GM12892 (cell line): ENCODE measurements at regions not wholly inside any gene's neighbourhood (a gene's known extent, or its start where the extent isn't known, plus 50 kb on each side); places are given as distances from the start of the nearest gene placed in this dataset.

Experiments
- DNase-seq: peaks from one replicate; pipeline ENCODE4 v3.0.0; 2011; ENCODE audit not compliant: insufficient read length
- FAIRE-seq: peaks from 2 replicates; lab custom pipeline; 2011; peaks lifted over from hg19 to GRCh38; lab: Jason Lieb, UNC
- POLR2A ChIP-seq: IDR thresholded peaks from 2 replicates; pipeline ENCODE4 v1.6.1; 2011; ENCODE audit warnings: low read depth, low read length, control low read depth
- POLR2AphosphoS5 ChIP-seq: IDR thresholded peaks from 2 replicates; pipeline ENCODE4 v1.6.1; 2011; ENCODE audit warnings: low read depth, low read length, control low read depth
- TAF1 ChIP-seq: IDR thresholded peaks from 2 replicates; pipeline ENCODE4 v1.6.1; 2011; ENCODE audit warnings: low read depth, mild to moderate bottlenecking, control low read depth, low read length, borderline replicate concordance

GRCh38 chr13:31955101-31955500, 76.5 kb upstream of the FRY start:
- DNase-seq (no peak), FAIRE-seq (no peak)
- TF ChIP-seq POLR2A, result no peak
- no peak for TF ChIP-seq POLR2AphosphoS5

GRCh38 chr13:31955741-31956140, 75.8 kb upstream of the FRY start:
- FAIRE-seq, result no peak
- TF ChIP-seq POLR2A, result no peak
- no peak for TF ChIP-seq TAF1
- no peak for TF ChIP-seq POLR2AphosphoS5
- no peak for DNase-seq

GRCh38 chr13:31956980-31957644, 74.5 kb upstream of the FRY start:
- DNase-seq, result no peak
- TF ChIP-seq POLR2A, result no peak
- TF ChIP-seq POLR2AphosphoS5, result no peak
- TF ChIP-seq TAF1, result no peak
- FAIRE-seq, result no peak

- FAIRE-seq, result no peak
- TF ChIP-seq TAF1, result no peak
- TF ChIP-seq POLR2AphosphoS5, result no peak
- no peak for TF ChIP-seq POLR2A
Measured at GRCh38 chr13:31957772-31958171, 73.8 kb upstream of the FRY start.

GRCh38 chr13:31962731-31963370, 68.7 kb upstream of the FRY start:
- no peak for TF ChIP-seq TAF1
- TF ChIP-seq POLR2AphosphoS5, result no peak
- no peak for TF ChIP-seq POLR2A
- FAIRE-seq (no peak), DNase-seq (no peak)

More at GRCh38 chr13:31957772-31958171, 73.8 kb upstream of the FRY start:
- DNase-seq, result no peak

DNA sequence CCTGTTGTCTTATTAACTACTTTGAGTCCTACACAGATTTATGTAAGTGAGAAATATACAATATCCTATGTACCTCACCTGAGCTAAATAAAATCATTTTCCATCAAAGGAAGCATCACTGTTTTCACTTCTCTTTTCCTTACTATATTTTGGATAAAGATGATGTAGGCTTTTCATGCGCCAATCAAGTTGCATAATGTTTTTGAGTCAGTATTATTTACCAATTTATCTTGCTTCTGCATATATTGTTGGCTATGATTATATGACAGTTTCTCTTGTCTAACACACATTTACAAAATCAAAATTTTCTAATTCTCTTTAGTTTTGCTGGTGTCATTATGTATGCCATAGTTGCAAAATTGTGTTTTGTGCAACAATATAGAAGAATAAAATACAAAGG, 67.9 kb upstream of the FRY start:
- FAIRE-seq (no peak), DNase-seq (no peak)
- no peak for TF ChIP-seq POLR2A
- TF ChIP-seq POLR2AphosphoS5, result no peak
- TF ChIP-seq TAF1, result no peak

- FAIRE-seq, result no peak
- no peak for DNase-seq
- no peak for TF ChIP-seq TAF1
- no peak for TF ChIP-seq POLR2AphosphoS5
- no peak for TF ChIP-seq POLR2A
Measured at GRCh38 chr13:31964168-31964567, 67.4 kb upstream of the FRY start.

GRCh38 chr13:31965361-31966066, 66.1 kb upstream of the FRY start:
- TF ChIP-seq POLR2AphosphoS5, result no peak
- TF ChIP-seq TAF1, result no peak
- no peak for TF ChIP-seq POLR2A
- FAIRE-seq, result no peak
- DNase-seq, result no peak

DNA sequence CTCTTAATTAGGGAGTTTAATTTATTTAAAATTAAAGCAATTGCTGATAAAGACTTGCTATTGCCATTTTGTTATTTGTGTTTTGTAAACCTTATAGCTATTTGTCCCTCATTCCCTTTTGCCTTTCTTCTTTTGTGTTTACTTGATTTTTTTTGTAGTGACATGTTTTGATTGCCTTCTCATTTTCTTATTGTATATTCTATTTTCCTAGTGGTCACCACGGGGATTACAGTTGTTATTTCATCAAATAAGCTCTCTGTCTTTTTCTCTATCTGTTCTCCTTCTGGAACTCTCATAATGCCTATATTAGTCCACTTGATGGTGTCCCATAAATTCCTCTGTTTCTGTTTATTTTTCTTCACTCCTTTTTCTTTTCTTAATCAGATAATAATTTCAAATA, 64.4 kb upstream of the FRY start:
- no peak for TF ChIP-seq TAF1
- no peak for TF ChIP-seq POLR2A
- no peak for TF ChIP-seq POLR2AphosphoS5
- FAIRE-seq, result no peak
- no peak for DNase-seq

- FAIRE-seq (no peak), DNase-seq (no peak)
- TF ChIP-seq POLR2A, result no peak
- no peak for TF ChIP-seq TAF1
- TF ChIP-seq POLR2AphosphoS5, result no peak
Measured at GRCh38 chr13:31968473-31968872, 63.1 kb upstream of the FRY start.

DNA sequence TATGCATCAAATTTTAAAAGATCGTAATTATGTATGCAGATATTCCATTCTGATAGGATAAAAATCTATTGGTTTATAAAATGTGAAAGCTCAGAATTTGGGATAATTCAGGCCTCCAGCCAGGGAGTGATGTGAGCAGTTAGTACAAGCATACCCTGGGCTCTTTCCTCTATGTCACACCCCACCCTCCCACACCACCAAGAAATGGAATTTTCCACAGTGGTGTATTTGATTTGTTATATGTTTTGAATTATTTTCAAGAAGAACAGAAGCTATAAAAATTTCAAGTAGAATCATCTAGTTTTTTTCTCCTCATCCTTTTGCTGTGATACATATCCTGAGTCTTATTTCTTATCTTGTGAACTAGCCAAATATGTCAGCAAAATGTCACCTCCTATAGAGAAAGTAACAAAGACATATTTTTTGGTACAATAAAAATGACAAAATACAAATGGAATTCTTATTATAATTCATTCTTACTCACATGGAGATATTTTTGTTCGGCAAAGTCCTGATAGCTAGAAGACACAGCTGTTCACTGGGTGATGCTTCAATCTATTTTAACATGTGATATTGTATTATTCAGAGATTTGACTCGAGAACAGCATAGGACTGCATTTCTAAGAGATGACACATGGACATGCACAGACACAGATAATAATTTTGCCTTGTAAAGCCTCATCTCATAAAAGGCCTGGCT, 61.2 kb upstream of the FRY start:
- no peak for FAIRE-seq
- TF ChIP-seq POLR2AphosphoS5, result no peak
- TF ChIP-seq TAF1, result no peak
- no peak for TF ChIP-seq POLR2A
- DNase-seq, result no peak

GRCh38 chr13:31972453-31972852, 59.1 kb upstream of the FRY start:
- TF ChIP-seq POLR2A (no peak), POLR2AphosphoS5 (no peak), TAF1 (no peak)
- DNase-seq, result no peak
- no peak for FAIRE-seq
